ENCODE measurements at regions not wholly inside any gene's neighbourhood (a gene's known extent, or its start where the extent isn't known, plus 50 kb on each side); places are given as distances from the start of the nearest gene placed in this dataset.

DNA sequence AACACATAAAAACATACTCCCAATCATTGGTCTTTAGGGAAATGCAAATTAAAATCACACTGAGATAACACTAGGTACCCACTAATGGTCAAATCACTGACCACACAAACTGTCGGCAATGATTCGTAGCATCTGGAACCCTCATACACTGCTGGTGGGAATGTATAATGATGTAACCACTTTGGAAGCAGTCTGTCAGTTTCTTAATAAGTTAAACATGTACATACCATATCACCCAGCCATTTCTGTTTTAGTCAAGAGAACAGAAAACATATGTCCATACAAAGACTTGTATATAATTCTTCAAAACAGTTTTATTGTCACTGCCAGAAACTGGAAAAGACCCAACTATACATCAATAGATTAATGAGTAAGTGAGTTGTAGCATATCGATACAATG is 63.3 kb upstream of the LRRC3B start:
- no peak for DNase-seq

DNA sequence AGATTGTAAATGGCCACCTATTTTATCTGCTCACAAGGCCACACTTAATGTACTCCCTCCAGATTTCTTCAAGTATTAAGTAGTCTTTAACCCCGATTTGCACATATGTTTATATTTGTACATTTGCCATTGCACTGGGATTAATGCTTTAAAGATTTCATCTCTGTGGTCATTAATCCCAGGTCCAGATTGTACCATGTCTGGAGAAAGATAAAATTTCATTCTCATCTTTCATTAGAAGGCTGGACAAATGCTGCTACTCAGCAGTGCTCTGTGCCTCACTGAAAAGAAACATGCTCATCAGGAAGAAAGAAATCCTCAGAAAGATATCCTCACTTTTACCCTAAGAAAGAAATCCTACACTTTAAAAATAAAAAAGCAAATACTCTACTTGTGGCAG is 62.5 kb upstream of the LRRC3B start:
- DNase-seq, result no peak

DNA sequence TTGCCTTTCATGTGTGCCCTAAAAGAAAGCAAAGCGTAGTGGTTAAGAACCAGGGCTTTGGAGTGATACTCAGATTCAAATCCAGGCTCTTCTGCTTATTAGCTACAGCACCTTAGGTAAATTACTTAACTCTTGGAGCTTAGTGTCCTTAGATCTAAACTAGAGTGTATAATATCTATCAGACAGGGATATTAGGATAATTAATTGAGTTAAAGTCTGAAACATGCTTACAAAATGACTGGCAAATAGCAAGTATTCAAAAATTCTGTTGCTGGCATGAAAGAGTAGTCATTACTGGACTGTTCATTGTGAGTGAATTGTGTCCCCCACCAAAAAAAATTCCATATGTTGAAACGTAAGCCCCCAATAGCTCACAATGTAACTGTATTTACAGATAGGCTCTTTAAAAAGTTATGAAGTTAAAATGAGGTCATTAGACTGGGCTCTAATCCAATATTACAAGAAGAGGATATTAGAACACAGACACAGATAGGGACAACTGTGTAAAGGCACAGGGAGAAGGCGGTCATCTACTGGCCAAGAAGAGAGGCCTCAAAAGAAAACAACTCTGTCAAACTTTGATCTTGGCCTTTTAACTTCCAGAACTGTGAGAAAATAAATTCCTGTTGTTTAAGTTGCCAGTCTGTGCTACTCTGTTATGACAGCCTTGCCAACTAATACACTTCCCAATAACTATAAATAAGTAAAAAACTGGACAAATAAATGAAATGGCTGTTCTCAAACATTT is 60.4 kb upstream of the LRRC3B start:
- DNase-seq, result no peak

Measured in stimulated activated CD4-positive, alpha-beta T cell treated with anti-CD3 and anti-CD28 coated beads, Interleukin-4, amount 100 ng/mL, for 1 hour (primary cell).